ENCODE measurements at regions not wholly inside any gene's neighbourhood (a gene's known extent, or its start where the extent isn't known, plus 50 kb on each side); places are given as distances from the start of the nearest gene placed in this dataset.

GRCh38 chr5:38197118-38197517, 61.2 kb upstream of the EGFLAM start:
- TF ChIP-seq, protein P1, sequence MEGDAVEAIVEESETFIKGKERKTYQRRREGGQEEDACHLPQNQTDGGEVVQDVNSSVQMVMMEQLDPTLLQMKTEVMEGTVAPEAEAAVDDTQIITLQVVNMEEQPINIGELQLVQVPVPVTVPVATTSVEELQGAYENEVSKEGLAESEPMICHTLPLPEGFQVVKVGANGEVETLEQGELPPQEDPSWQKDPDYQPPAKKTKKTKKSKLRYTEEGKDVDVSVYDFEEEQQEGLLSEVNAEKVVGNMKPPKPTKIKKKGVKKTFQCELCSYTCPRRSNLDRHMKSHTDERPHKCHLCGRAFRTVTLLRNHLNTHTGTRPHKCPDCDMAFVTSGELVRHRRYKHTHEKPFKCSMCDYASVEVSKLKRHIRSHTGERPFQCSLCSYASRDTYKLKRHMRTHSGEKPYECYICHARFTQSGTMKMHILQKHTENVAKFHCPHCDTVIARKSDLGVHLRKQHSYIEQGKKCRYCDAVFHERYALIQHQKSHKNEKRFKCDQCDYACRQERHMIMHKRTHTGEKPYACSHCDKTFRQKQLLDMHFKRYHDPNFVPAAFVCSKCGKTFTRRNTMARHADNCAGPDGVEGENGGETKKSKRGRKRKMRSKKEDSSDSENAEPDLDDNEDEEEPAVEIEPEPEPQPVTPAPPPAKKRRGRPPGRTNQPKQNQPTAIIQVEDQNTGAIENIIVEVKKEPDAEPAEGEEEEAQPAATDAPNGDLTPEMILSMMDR (conservative IDR thresholded peaks at IDR 0.05), result no peak
- no peak for TF ChIP-seq EZH2 (IDR thresholded peaks at IDR 0.05; ENCODE audit: low read depth)

Data from PC-9 (cell line).